ENCODE measurements at regions not wholly inside any gene's neighbourhood (a gene's known extent, or its start where the extent isn't known, plus 50 kb on each side); places are given as distances from the start of the nearest gene placed in this dataset.

- intact Hi-C loops (cut with DNase I), result no loop called here
- TF ChIP-seq EP300 (IDR thresholded peaks at IDR 0.05) (no peak), POLR2A (IDR thresholded peaks at IDR 0.05) (no peak), CTCF (IDR thresholded peaks at IDR 0.05) (no peak)
- DNase-seq, result peak in 2 of 5 donors; percentile 32 to 38
- no peaks in the 10 kb centered on the region for H3K9me3 ChIP-seq
- H3K27me3 ChIP-seq, result no peaks in the 10 kb centered on the region
- H3K36me3 ChIP-seq, result no peaks in the 10 kb centered on the region
- peak overlapping the region in 1 of 2 donors; percentile 22 for H3K27ac ChIP-seq
- no peak overlapping the region for H3K4me3 ChIP-seq
- H3K4me1 ChIP-seq (ENCODE audit: insufficient read depth), result peaks cover 15% of the 10 kb centered on the region
- 17 to 30% (median 26%) methylated on average over 5 of the region's 5 CpGs for WGBS, 3 donors
These were observed 287.1 kb downstream of the TBC1D4 start for GRCh38 chr13:75194717-75195462.

- no peak overlapping the region for H3K27ac ChIP-seq
- H3K4me3 ChIP-seq, result no peak overlapping the region
- no peak for DNase-seq
- no peaks in the 10 kb centered on the region for H3K36me3 ChIP-seq
- H3K27me3 ChIP-seq, result no peaks in the 10 kb centered on the region
- no peak for TF ChIP-seq CTCF (IDR thresholded peaks at IDR 0.05)
- no peak for TF ChIP-seq EP300 (IDR thresholded peaks at IDR 0.05)
- TF ChIP-seq POLR2A (IDR thresholded peaks at IDR 0.05), result no peak
- H3K9me3 ChIP-seq, result no peaks in the 10 kb centered on the region
- intact Hi-C loops (cut with DNase I), result no loop called here
- no peaks in the 10 kb centered on the region for H3K4me1 ChIP-seq (ENCODE audit: insufficient read depth)
- WGBS, 3 donors, result 2 to 5% (median 2%) methylated on average over 2 of the region's 2 CpGs
These were observed 295.6 kb downstream of the TBC1D4 start for GRCh38 chr13:75186379-75186778.

GRCh38 chr13:75181906-75182305, 300.1 kb downstream of the TBC1D4 start:
- intact Hi-C loops (cut with DNase I), result no loop called here

GRCh38 chr13:75180805-75181455, 301.0 kb downstream of the TBC1D4 start:
- DNase-seq, result no peak
- intact Hi-C loops (cut with DNase I), result no loop called here
- H3K36me3 ChIP-seq, result no peaks in the 10 kb centered on the region
- WGBS, 3 donors, result 80 to 92% (median 87%) methylated on average over 1 of the region's 1 CpG
- no peak overlapping the region for H3K27ac ChIP-seq
- H3K9me3 ChIP-seq, result no peaks in the 10 kb centered on the region
- no peaks in the 10 kb centered on the region for H3K27me3 ChIP-seq
- H3K4me3 ChIP-seq, result no peak overlapping the region
- no peaks in the 10 kb centered on the region for H3K4me1 ChIP-seq (ENCODE audit: insufficient read depth)
- no peak for TF ChIP-seq EP300 (IDR thresholded peaks at IDR 0.05)
- no peak for TF ChIP-seq POLR2A (IDR thresholded peaks at IDR 0.05)
- TF ChIP-seq CTCF (IDR thresholded peaks at IDR 0.05), result no peak

More at GRCh38 chr13:75181906-75182305, 300.1 kb downstream of the TBC1D4 start:
- Histone ChIP-seq H3K4me1 (ENCODE audit: insufficient read depth) (no peaks in the 10 kb centered on the region), H3K36me3 (no peaks in the 10 kb centered on the region), H3K9me3 (no peaks in the 10 kb centered on the region), H3K4me3 (no peak overlapping the region), H3K27ac (no peak overlapping the region), H3K27me3 (no peaks in the 10 kb centered on the region)
- TF ChIP-seq EP300 (IDR thresholded peaks at IDR 0.05), result no peak
- no peak for TF ChIP-seq CTCF (IDR thresholded peaks at IDR 0.05)
- no peak for TF ChIP-seq POLR2A (IDR thresholded peaks at IDR 0.05)
- WGBS, 3 donors, result 13 to 18% (median 18%) methylated on average over 2 of the region's 2 CpGs
- DNase-seq, result no peak

All from ovary (tissue), 7 donors.